GM23338 (cell line): ENCODE measurements at regions not wholly inside any gene's neighbourhood (a gene's known extent, or its start where the extent isn't known, plus 50 kb on each side); places are given as distances from the start of the nearest gene placed in this dataset.

Experiments used
- ATAC-seq: fragments of 200-7000 bp; cut with Tn5 transposase; 3 replicates; pipeline ENCODE4 v1.9.1; 2020
- DNase-seq: peaks from one replicate; pipeline ENCODE4 v3.0.0-alpha.2; 2015; ENCODE audit warnings: low spot score
- H2AFZ ChIP-seq: fragments of 200-600 bp; sonication (generic); 2 replicates; pipeline ENCODE4 v1.8.0; 2016; ENCODE audit warnings: antibody characterized with exemption, mild to moderate bottlenecking, moderate library complexity
- H3F3A ChIP-seq: fragments of 200-600 bp; sonication (generic); replicated peaks from 2 replicates; pipeline ENCODE4 v1.8.0; 2017; ENCODE audit warnings: antibody characterized with exemption, mixed run types, low read depth
- H3K27ac ChIP-seq: fragments of 200-600 bp; sonication (generic); 2 replicates; pipeline ENCODE4 v1.6.1; 2016; ENCODE audit warnings: low read depth
- H3K27me3 ChIP-seq: fragments of 200-600 bp; sonication (generic); 2 replicates; pipeline ENCODE4 v1.8.0; 2016; ENCODE audit warnings: mild to moderate bottlenecking, mixed run types, moderate library complexity; ENCODE audit not compliant: insufficient read depth
- H3K36me3 ChIP-seq: fragments of 200-600 bp; sonication (generic); 2 replicates; pipeline ENCODE4 v1.8.0; 2016; ENCODE audit warnings: mild to moderate bottlenecking; ENCODE audit not compliant: insufficient read depth
- H3K4me1 ChIP-seq: fragments of 200-600 bp; sonication (generic); 2 replicates; pipeline ENCODE4 v1.8.0; 2016; ENCODE audit warnings: mild to moderate bottlenecking, moderate library complexity; ENCODE audit not compliant: insufficient read depth
- H3K4me2 ChIP-seq: fragments of 200-600 bp; sonication (generic); 2 replicates; pipeline ENCODE4 v1.7.1; 2017; ENCODE audit warnings: mixed run types
- H3K4me3 ChIP-seq: fragments of 200-600 bp; sonication (generic); 2 replicates; pipeline ENCODE4 v1.6.1; 2016; ENCODE audit warnings: mixed run types
- H3K79me2 ChIP-seq: fragments of 200-600 bp; sonication (generic); replicated peaks from 2 replicates; pipeline ENCODE4 v1.8.0; 2017; ENCODE audit warnings: mild to moderate bottlenecking; ENCODE audit not compliant: insufficient read depth
- H3K9me2 ChIP-seq: fragments of 200-600 bp; sonication (generic); 2 replicates; pipeline ENCODE4 v1.8.0; 2017; ENCODE audit not compliant: insufficient read depth
- H4K20me1 ChIP-seq: fragments of 200-600 bp; sonication (generic); replicated peaks from 2 replicates; pipeline ENCODE4 v1.8.0; 2017; ENCODE audit warnings: mild to moderate bottlenecking; ENCODE audit not compliant: insufficient read depth
- H3K27ac Mint-ChIP-seq: 2 replicates; pipeline ENCODE4 v1.8.0; 2020; ENCODE audit warnings: inconsistent platforms, mild to moderate bottlenecking, moderate library complexity, mixed read lengths
- H3K27me3 Mint-ChIP-seq: 3 replicates; pipeline ENCODE4 v1.8.0; 2022; ENCODE audit warnings: low read depth, mild to moderate bottlenecking, moderate library complexity, mixed read lengths, inconsistent platforms; ENCODE audit not compliant: insufficient read depth, poor library complexity
- H3K36me3 Mint-ChIP-seq: 3 replicates; pipeline ENCODE4 v1.8.0; 2021; ENCODE audit warnings: low read depth, mild to moderate bottlenecking, inconsistent platforms, moderate library complexity, mixed read lengths
- H3K4me1 Mint-ChIP-seq: 3 replicates; pipeline ENCODE4 v1.8.0; 2020; ENCODE audit warnings: mild to moderate bottlenecking, inconsistent platforms, mixed read lengths
- H3K4me3 Mint-ChIP-seq: 3 replicates; pipeline ENCODE4 v1.8.0; 2021; ENCODE audit warnings: moderate library complexity, mild to moderate bottlenecking, inconsistent platforms, mixed read lengths
- H3K9me3 Mint-ChIP-seq: 3 replicates; pipeline ENCODE4 v1.8.0; 2020; ENCODE audit warnings: moderate library complexity, mild to moderate bottlenecking, inconsistent platforms, mixed read lengths
- CREB1 ChIP-seq: fragments of 250-450 bp; sonication (Bioruptor Pico); IDR thresholded peaks from 2 replicates; pipeline ENCODE4 v1.5.0; 2020; ENCODE audit warnings: low read depth, mild to moderate bottlenecking, moderate library complexity
- CTCF ChIP-seq, 2 experiments: fragments of 200-600 bp in 1 of 2; sonication (generic) in 1 of 2; conservative IDR thresholded peaks; 2 replicates each; pipeline versions ENCODE4 v1.5.1 to v1.6.1; 2016 to 2017; ENCODE audit warnings: antibody characterized with exemption in 2 of 2, low read depth in 2 of 2, mild to moderate bottlenecking in 2 of 2, moderate library complexity in 1 of 2
- EZH2 ChIP-seq: fragments of 200-600 bp; sonication (generic); IDR thresholded peaks from one replicate; pipeline ENCODE4 v1.8.0; 2017; ENCODE audit warnings: antibody characterized with exemption, mild to moderate bottlenecking, low read depth; ENCODE audit not compliant: unreplicated experiment
- EZH2phosphoT487 ChIP-seq: fragments of 200-600 bp; sonication (generic); IDR thresholded peaks from one replicate; pipeline ENCODE4 v1.8.1; 2018; ENCODE audit warnings: antibody characterized with exemption; ENCODE audit not compliant: unreplicated experiment
- JUNB ChIP-seq: IDR thresholded peaks from one replicate; pipeline ENCODE4 v1.6.1; 2016; ENCODE audit warnings: antibody characterized with exemption; ENCODE audit not compliant: unreplicated experiment
- NANOG ChIP-seq: IDR thresholded peaks from 2 replicates; pipeline ENCODE4 v1.6.1; 2016; ENCODE audit warnings: antibody characterized with exemption, borderline replicate concordance
- POLR2AphosphoS5 ChIP-seq: IDR thresholded peaks from 2 replicates; pipeline ENCODE4 v1.6.1; 2016; ENCODE audit warnings: antibody characterized with exemption, low read depth
- REST ChIP-seq: IDR thresholded peaks from one replicate; pipeline ENCODE4 v1.6.1; 2018; ENCODE audit warnings: antibody characterized with exemption; ENCODE audit not compliant: unreplicated experiment
- STAT1 ChIP-seq: IDR thresholded peaks from one replicate; pipeline ENCODE4 v1.6.1; 2016; ENCODE audit warnings: antibody characterized with exemption; ENCODE audit not compliant: unreplicated experiment
- ZNF114 ChIP-seq: fragments of 250-450 bp; sonication (Bioruptor Pico); IDR thresholded peaks from 2 replicates; pipeline ENCODE4 v1.5.0; 2020; ENCODE audit warnings: mild to moderate bottlenecking, moderate library complexity
- ZNF331 ChIP-seq: fragments of 250-450 bp; sonication (Bioruptor Pico); IDR thresholded peaks from 2 replicates; pipeline ENCODE4 v1.5.0; 2020; ENCODE audit warnings: low read depth, mild to moderate bottlenecking, moderate library complexity
- TF ChIP-seq, protein P1 (sequence below): IDR thresholded peaks from 2 replicates; pipeline ENCODE4 v1.6.1; 2016; ENCODE audit warnings: antibody characterized with exemption
- TF ChIP-seq, protein P2 (sequence below): fragments of 250-450 bp; sonication (Bioruptor Pico); IDR thresholded peaks from 2 replicates; pipeline ENCODE4 v1.5.0; 2020; ENCODE audit warnings: mild to moderate bottlenecking, moderate library complexity

DNA sequence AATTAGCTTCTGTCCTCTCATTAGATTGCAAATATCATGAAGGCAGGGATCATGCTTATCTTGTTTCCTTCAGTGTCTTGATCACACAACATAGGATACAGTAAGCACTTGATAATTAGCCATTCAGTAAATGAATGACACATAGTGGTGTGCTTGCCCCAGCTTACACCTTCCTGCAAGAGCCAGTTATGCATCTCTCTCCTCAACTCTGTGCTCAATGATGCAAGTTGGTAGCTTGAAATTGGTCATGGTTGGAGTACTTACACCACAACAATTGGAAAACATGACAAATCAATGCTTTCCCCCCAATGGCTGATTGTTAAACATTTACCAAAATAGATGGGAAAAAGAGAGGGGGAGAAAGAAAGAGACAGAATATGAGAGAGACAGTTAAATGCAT lies 129.2 kb downstream of the NUF2 start:
- peaks cover 13% of the 10 kb centered on the region for H3K4me1 ChIP-seq
- H4K20me1 ChIP-seq: no peaks in the 10 kb centered on the region
- no peak overlapping the region for H2AFZ ChIP-seq
- H3K4me2 ChIP-seq: no peak overlapping the region
- Mint-ChIP-seq H3K4me1 (peaks cover 17% of the 10 kb centered on the region), H3K9me3 (no peaks in the 10 kb centered on the region; the same call in 2 of the 3 replicates), H3K36me3 (no peaks in the 10 kb centered on the region), H3K27ac (no peak overlapping the region), H3K27me3 (peaks cover 2% of the 10 kb centered on the region), H3K4me3 (no peak overlapping the region)
- DNase-seq (no peak), ATAC-seq (no peak)
- H3K4me3 ChIP-seq: no peak overlapping the region
- no peak overlapping the region for H3K27ac ChIP-seq
- H3F3A ChIP-seq: no peaks in the 10 kb centered on the region
- peaks cover 8% of the 10 kb centered on the region for H3K9me2 ChIP-seq
- H3K36me3 ChIP-seq: no peaks in the 10 kb centered on the region
- no peak for TF ChIP-seq POLR2AphosphoS5
- no peak for TF ChIP-seq REST
- TF ChIP-seq EZH2phosphoT487: no peak
- TF ChIP-seq, protein P1, sequence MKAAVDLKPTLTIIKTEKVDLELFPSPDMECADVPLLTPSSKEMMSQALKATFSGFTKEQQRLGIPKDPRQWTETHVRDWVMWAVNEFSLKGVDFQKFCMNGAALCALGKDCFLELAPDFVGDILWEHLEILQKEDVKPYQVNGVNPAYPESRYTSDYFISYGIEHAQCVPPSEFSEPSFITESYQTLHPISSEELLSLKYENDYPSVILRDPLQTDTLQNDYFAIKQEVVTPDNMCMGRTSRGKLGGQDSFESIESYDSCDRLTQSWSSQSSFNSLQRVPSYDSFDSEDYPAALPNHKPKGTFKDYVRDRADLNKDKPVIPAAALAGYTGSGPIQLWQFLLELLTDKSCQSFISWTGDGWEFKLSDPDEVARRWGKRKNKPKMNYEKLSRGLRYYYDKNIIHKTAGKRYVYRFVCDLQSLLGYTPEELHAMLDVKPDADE: no peak
- TF ChIP-seq ZNF114: no peak
- TF ChIP-seq NANOG: no peak
- TF ChIP-seq CREB1 (CRISPR knock-in tag): no peak
- TF ChIP-seq CTCF (conservative IDR thresholded peaks at IDR 0.05; ENCODE audit: low read depth in 2 of 2): no peak
- TF ChIP-seq ZNF331 (CRISPR knock-in tag): no peak
- TF ChIP-seq EZH2: no peak
- no peak for TF ChIP-seq JUNB
- TF ChIP-seq STAT1: no peak
- TF ChIP-seq, protein P2, sequence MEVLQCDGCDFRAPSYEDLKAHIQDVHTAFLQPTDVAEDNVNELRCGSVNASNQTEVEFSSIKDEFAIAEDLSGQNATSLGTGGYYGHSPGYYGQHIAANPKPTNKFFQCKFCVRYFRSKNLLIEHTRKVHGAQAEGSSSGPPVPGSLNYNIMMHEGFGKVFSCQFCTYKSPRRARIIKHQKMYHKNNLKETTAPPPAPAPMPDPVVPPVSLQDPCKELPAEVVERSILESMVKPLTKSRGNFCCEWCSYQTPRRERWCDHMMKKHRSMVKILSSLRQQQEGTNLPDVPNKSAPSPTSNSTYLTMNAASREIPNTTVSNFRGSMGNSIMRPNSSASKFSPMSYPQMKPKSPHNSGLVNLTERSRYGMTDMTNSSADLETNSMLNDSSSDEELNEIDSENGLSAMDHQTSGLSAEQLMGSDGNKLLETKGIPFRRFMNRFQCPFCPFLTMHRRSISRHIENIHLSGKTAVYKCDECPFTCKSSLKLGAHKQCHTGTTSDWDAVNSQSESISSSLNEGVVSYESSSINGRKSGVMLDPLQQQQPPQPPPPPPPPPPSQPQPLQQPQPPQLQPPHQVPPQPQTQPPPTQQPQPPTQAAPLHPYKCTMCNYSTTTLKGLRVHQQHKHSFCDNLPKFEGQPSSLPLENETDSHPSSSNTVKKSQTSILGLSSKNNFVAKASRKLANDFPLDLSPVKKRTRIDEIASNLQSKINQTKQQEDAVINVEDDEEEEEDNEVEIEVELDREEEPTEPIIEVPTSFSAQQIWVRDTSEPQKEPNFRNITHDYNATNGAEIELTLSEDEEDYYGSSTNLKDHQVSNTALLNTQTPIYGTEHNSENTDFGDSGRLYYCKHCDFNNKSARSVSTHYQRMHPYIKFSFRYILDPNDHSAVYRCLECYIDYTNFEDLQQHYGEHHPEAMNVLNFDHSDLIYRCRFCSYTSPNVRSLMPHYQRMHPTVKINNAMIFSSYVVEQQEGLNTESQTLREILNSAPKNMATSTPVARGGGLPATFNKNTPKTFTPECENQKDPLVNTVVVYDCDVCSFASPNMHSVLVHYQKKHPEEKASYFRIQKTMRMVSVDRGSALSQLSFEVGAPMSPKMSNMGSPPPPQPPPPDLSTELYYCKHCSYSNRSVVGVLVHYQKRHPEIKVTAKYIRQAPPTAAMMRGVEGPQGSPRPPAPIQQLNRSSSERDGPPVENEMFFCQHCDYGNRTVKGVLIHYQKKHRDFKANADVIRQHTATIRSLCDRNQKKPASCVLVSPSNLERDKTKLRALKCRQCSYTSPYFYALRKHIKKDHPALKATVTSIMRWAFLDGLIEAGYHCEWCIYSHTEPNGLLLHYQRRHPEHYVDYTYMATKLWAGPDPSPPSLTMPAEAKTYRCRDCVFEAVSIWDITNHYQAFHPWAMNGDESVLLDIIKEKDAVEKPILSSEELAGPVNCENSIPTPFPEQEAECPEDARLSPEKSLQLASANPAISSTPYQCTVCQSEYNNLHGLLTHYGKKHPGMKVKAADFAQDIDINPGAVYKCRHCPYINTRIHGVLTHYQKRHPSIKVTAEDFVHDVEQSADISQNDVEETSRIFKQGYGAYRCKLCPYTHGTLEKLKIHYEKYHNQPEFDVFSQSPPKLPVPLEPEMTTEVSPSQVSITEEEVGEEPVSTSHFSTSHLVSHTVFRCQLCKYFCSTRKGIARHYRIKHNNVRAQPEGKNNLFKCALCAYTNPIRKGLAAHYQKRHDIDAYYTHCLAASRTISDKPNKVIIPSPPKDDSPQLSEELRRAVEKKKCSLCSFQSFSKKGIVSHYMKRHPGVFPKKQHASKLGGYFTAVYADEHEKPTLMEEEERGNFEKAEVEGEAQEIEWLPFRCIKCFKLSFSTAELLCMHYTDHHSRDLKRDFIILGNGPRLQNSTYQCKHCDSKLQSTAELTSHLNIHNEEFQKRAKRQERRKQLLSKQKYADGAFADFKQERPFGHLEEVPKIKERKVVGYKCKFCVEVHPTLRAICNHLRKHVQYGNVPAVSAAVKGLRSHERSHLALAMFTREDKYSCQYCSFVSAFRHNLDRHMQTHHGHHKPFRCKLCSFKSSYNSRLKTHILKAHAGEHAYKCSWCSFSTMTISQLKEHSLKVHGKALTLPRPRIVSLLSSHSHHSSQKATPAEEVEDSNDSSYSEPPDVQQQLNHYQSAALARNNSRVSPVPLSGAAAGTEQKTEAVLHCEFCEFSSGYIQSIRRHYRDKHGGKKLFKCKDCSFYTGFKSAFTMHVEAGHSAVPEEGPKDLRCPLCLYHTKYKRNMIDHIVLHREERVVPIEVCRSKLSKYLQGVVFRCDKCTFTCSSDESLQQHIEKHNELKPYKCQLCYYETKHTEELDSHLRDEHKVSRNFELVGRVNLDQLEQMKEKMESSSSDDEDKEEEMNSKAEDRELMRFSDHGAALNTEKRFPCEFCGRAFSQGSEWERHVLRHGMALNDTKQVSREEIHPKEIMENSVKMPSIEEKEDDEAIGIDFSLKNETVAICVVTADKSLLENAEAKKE: no peak
- no peaks in the 10 kb centered on the region for H3K27me3 ChIP-seq
- H3K79me2 ChIP-seq: no peaks in the 10 kb centered on the region
